Trophoblast cell (in vitro differentiated cells and primary cell): ENCODE measurements at regions not wholly inside any gene's neighbourhood (a gene's known extent, or its start where the extent isn't known, plus 50 kb on each side); places are given as distances from the start of the nearest gene placed in this dataset.

Source experiments
- DNase-seq, 2 donors: peaks; one replicate each; pipeline ENCODE4 v3.0.0-alpha.2; 2016
- H2AFZ ChIP-seq: 2 replicates; pipeline ENCODE4 v1.6.1; 2013; ENCODE audit warnings: low read length, moderate library complexity, mild to moderate bottlenecking; ENCODE audit not compliant: insufficient read depth, poor library complexity
- H2AK5ac ChIP-seq: 2 replicates; pipeline ENCODE4 v1.6.1; 2013; ENCODE audit warnings: mild to moderate bottlenecking, low read length
- H2BK120ac ChIP-seq: 2 replicates; pipeline ENCODE4 v1.6.1; 2013; ENCODE audit warnings: low read length, mild to moderate bottlenecking, moderate library complexity; ENCODE audit not compliant: insufficient read depth, poor library complexity
- H2BK12ac ChIP-seq: 2 replicates; pipeline ENCODE4 v1.6.1; 2013; ENCODE audit warnings: mild to moderate bottlenecking, low read length, moderate library complexity
- H2BK5ac ChIP-seq: 2 replicates; pipeline ENCODE4 v1.6.1; 2013; ENCODE audit warnings: low read length, low read depth, moderate library complexity, mild to moderate bottlenecking; ENCODE audit not compliant: poor library complexity
- H3K14ac ChIP-seq: 2 replicates; pipeline ENCODE4 v1.6.1; 2013; ENCODE audit warnings: mild to moderate bottlenecking, low read length
- H3K18ac ChIP-seq: 2 replicates; pipeline ENCODE4 v1.6.1; 2013; ENCODE audit warnings: mild to moderate bottlenecking, low read length
- H3K23ac ChIP-seq: 2 replicates; pipeline ENCODE4 v1.6.1; 2013; ENCODE audit warnings: low read length
- H3K27ac ChIP-seq: 2 replicates; pipeline ENCODE4 v1.5.1; 2013; ENCODE audit warnings: low read depth, mild to moderate bottlenecking, inconsistent platforms, low read length, moderate library complexity
- H3K27me3 ChIP-seq: 2 replicates; pipeline ENCODE4 v1.6.1; 2013; ENCODE audit warnings: inconsistent platforms, mild to moderate bottlenecking, low read length, moderate library complexity; ENCODE audit not compliant: insufficient read depth
- H3K36me3 ChIP-seq, 2 experiments: 1 replicate in 1 of 2; 2 replicates in 1 of 2; pipeline ENCODE4 v1.6.1; 2013; ENCODE audit warnings: low read length in 2 of 2, mild to moderate bottlenecking in 2 of 2, moderate library complexity in 1 of 2; ENCODE audit not compliant: insufficient read depth in 2 of 2, control insufficient read depth in 1 of 2
- H3K4ac ChIP-seq: 2 replicates; pipeline ENCODE4 v1.6.1; 2013; ENCODE audit warnings: low read depth, mild to moderate bottlenecking, low read length, moderate library complexity
- H3K4me1 ChIP-seq, 2 experiments: 1 replicate in 1 of 2; 2 replicates in 1 of 2; pipeline ENCODE4 v1.6.1; 2013; ENCODE audit warnings: low read length in 2 of 2, mild to moderate bottlenecking in 2 of 2, moderate library complexity in 1 of 2; ENCODE audit not compliant: insufficient read depth in 2 of 2, control insufficient read depth in 1 of 2
- H3K4me2 ChIP-seq: 2 replicates; pipeline ENCODE4 v1.6.1; 2013; ENCODE audit warnings: inconsistent platforms, mild to moderate bottlenecking, low read length, moderate library complexity
- H3K4me3 ChIP-seq: 2 replicates; pipeline ENCODE4 v1.5.1; 2013; ENCODE audit warnings: mild to moderate bottlenecking, low read depth, low read length, inconsistent platforms
- H3K79me1 ChIP-seq: one replicate; pipeline ENCODE4 v1.6.1; 2013; ENCODE audit warnings: low read length
- H3K79me2 ChIP-seq: 2 replicates; pipeline ENCODE4 v1.6.1; 2013; ENCODE audit warnings: low read length, mild to moderate bottlenecking; ENCODE audit not compliant: control insufficient read depth, insufficient read depth, poor library complexity
- H3K9ac ChIP-seq: 2 replicates; pipeline ENCODE4 v1.6.1; 2013; ENCODE audit warnings: mild to moderate bottlenecking, low read length
- H3K9me3 ChIP-seq: 2 replicates; pipeline ENCODE4 v1.6.1; 2013; ENCODE audit warnings: low read depth, mild to moderate bottlenecking, control low read depth, inconsistent platforms, low read length; ENCODE audit not compliant: insufficient read depth
- H4K12ac ChIP-seq: 2 replicates; pipeline ENCODE4 v1.6.1; 2013; ENCODE audit warnings: low read depth, mild to moderate bottlenecking, low read length, moderate library complexity
- H4K8ac ChIP-seq: 2 replicates; pipeline ENCODE4 v1.6.1; 2013; ENCODE audit warnings: low read depth, mild to moderate bottlenecking, low read length, moderate library complexity
- H4K91ac ChIP-seq: one replicate; pipeline ENCODE4 v1.6.1; 2013; ENCODE audit warnings: low read depth, mild to moderate bottlenecking, low read length, moderate library complexity
- WGBS: extraction: QIAGEN DNeasy Blood & Tissue Kit; methylation state at CpG from one replicate; pipeline ENCODE4 v1.1.7; 2013; ENCODE audit warnings: missing lambda C conversion rate; ENCODE audit not compliant: insufficient read length, insufficient coverage; ENCODE audit errors: extremely low coverage; 5-methylcytosine and 5-hydroxymethylcytosine counted together

DNA sequence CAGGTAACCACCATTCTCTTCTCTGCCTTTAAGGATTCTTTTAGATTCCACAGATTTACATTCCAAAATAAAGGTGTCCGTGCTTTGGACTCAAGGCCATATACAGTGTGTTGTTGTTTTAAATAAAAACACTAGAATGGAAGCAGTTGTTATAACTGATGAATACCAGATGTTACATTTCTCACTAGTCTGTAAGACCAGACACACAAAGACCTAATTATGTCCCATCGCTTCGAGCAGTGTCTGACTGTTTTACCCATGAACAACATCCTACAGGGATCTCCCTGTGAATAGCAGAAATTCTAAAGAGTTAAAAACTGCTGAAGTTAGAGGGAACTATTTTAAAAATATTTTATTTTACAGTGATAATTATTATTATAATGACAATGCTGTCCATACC lies 574.7 kb upstream of the ZP4 start:
- Histone ChIP-seq H3K9ac (no peak overlapping the region), H2AFZ (no peak overlapping the region), H3K79me2 (no peaks in the 10 kb centered on the region), H4K91ac (no peak overlapping the region), H3K23ac (no peak overlapping the region), H3K27me3 (no peaks in the 10 kb centered on the region), H3K27ac (no peak overlapping the region), H3K79me1 (peaks cover 2% of the 10 kb centered on the region), H2BK12ac (no peak overlapping the region), H4K12ac (no peak overlapping the region), H3K18ac (no peak overlapping the region), H3K14ac (no peak overlapping the region), H3K4me3 (no peak overlapping the region), H3K4me1 (no peaks in the 10 kb centered on the region), H3K9me3 (peaks cover 2% of the 10 kb centered on the region), H3K4ac (no peak overlapping the region), H3K36me3 (no peaks in the 10 kb centered on the region), H3K4me2 (no peak overlapping the region), H4K8ac (no peak overlapping the region), H2AK5ac (no peak overlapping the region), H2BK5ac (no peak overlapping the region), H2BK120ac (no peak overlapping the region)
- no CpG with 5 or more reads among the region's 3 CpGs for WGBS
- no peak for DNase-seq

DNA sequence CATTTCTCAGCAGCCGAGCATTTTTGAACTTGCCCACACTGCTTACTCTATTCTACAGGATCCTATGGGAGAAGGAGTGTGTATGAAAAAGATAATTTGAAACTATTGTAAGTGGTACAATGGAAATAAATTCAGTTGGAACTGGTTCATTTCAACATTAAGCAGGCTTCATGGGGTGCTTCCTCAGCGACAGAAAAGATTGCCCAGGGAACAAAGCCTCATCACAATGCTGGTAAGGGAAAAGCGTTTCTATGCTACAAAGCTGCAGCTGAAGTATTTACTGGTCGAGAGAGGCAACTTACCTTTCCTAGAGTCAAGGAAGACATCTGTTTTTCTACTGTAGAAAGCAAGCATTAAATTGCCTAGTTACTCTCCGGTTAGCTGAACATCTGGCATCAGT lies 568.2 kb upstream of the ZP4 start:
- Histone ChIP-seq H3K4me1 (no peaks in the 10 kb centered on the region), H4K8ac (no peak overlapping the region), H3K4me3 (no peak overlapping the region), H2AFZ (no peak overlapping the region), H3K18ac (no peak overlapping the region), H3K36me3 (no peaks in the 10 kb centered on the region), H3K27me3 (no peaks in the 10 kb centered on the region), H2BK120ac (no peak overlapping the region), H3K4me2 (no peak overlapping the region), H3K27ac (no peak overlapping the region), H3K23ac (no peak overlapping the region), H3K9me3 (peaks cover 2% of the 10 kb centered on the region), H2BK12ac (no peak overlapping the region), H3K14ac (no peak overlapping the region), H3K9ac (no peak overlapping the region), H4K12ac (no peak overlapping the region), H4K91ac (no peak overlapping the region), H2AK5ac (no peak overlapping the region), H2BK5ac (no peak overlapping the region), H3K4ac (no peak overlapping the region), H3K79me1 (no peaks in the 10 kb centered on the region), H3K79me2 (no peaks in the 10 kb centered on the region)
- no peak for DNase-seq
- no CpG with 5 or more reads among the region's 5 CpGs for WGBS

DNA sequence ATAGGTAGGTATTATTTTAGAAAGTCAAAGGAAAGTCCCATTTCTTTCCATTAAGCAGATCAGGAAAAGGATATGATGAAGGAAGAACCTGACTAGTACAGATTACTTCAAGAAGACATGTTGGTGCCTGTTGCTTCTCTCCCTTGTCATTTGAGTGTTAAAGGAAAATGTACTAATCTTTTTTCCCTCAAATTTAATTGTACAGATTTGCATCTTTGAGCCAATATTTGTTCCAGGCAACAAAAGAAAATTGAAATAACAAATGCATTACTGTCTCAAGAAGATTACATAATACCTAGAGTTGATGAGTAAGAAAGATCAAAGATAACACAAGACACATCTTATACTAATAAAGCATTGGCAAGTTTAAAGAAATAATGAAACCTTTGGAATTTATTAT lies 566.9 kb upstream of the ZP4 start:
- Histone ChIP-seq H3K18ac (no peak overlapping the region), H3K4me2 (no peak overlapping the region), H3K36me3 (no peaks in the 10 kb centered on the region), H2AK5ac (no peak overlapping the region), H3K27me3 (no peaks in the 10 kb centered on the region), H3K79me1 (no peaks in the 10 kb centered on the region), H4K12ac (no peak overlapping the region), H2BK12ac (no peak overlapping the region), H3K4me3 (no peak overlapping the region), H4K91ac (no peak overlapping the region), H2BK120ac (no peak overlapping the region), H3K23ac (no peak overlapping the region), H3K14ac (no peak overlapping the region), H3K79me2 (no peaks in the 10 kb centered on the region), H2AFZ (no peak overlapping the region), H4K8ac (no peak overlapping the region), H3K9me3 (no peaks in the 10 kb centered on the region), H3K9ac (no peak overlapping the region), H3K27ac (no peak overlapping the region), H2BK5ac (no peak overlapping the region), H3K4me1 (no peaks in the 10 kb centered on the region), H3K4ac (no peak overlapping the region)
- peak in 1 of 2 donors; percentile 31 for DNase-seq

DNA sequence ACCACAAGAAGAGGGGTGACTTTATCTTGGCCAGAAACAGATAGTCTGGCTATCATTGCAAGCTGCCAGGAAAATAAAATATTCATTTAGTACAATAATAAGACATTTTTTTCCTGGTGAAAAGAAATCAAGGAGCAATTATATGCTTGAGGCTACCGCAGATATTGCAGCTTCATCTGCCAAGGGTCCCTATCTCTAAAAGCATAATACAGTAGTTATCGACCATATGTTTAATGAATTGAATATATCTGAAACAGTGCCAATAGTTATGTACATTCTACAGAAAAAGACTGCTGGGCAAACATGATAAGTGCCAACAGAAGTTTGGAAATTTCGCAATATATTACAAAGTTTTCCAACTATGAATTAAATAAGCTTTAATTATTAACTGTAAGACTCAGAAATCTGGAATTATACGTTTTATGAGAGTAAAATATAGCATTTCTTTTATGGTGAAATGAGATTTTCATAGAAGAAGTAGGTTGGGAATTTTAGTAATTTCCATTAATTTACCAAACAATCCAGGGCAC lies 561.1 kb upstream of the ZP4 start:
- no peak overlapping the region for H2AK5ac ChIP-seq
- no peak overlapping the region for H2BK120ac ChIP-seq
- H3K4me3 ChIP-seq: no peak overlapping the region
- no peaks in the 10 kb centered on the region for H3K79me2 ChIP-seq
- DNase-seq: no peak
- no peak overlapping the region for H3K27ac ChIP-seq
- H4K91ac ChIP-seq: no peak overlapping the region
- no peaks in the 10 kb centered on the region for H3K27me3 ChIP-seq
- H3K9ac ChIP-seq: no peak overlapping the region
- H2AFZ ChIP-seq: no peak overlapping the region
- H4K8ac ChIP-seq: no peak overlapping the region
- H2BK12ac ChIP-seq: no peak overlapping the region
- H3K9me3 ChIP-seq: no peaks in the 10 kb centered on the region
- H3K23ac ChIP-seq: no peak overlapping the region
- H3K4me1 ChIP-seq: no peaks in the 10 kb centered on the region
- no CpG with 5 or more reads among the region's 4 CpGs for WGBS
- H3K4ac ChIP-seq: no peak overlapping the region
- H3K36me3 ChIP-seq: no peaks in the 10 kb centered on the region
- no peak overlapping the region for H3K14ac ChIP-seq
- no peak overlapping the region for H2BK5ac ChIP-seq
- H3K79me1 ChIP-seq: no peaks in the 10 kb centered on the region
- H3K18ac ChIP-seq: no peak overlapping the region
- no peak overlapping the region for H3K4me2 ChIP-seq
- no peak overlapping the region for H4K12ac ChIP-seq
